HG03175 (cell line): ENCODE measurements at regions not wholly inside any gene's neighbourhood (a gene's known extent, or its start where the extent isn't known, plus 50 kb on each side); places are given as distances from the start of the nearest gene placed in this dataset.

Source experiments
- ATAC-seq: cut with Tn5 transposase; IDR thresholded peaks from one replicate; pipeline ENCODE4 v1.9.1; 2021; ENCODE audit warnings: mild to moderate bottlenecking, moderate library complexity; ENCODE audit not compliant: unreplicated experiment

GRCh38 chr1:47696737-47697441 is 259.0 kb downstream of the FOXD2 start:
- ATAC-seq = no peak

GRCh38 chr1:47697616-47698335 is 259.9 kb downstream of the FOXD2 start:
- ATAC-seq = no peak

- no peak for ATAC-seq
Measured at GRCh38 chr1:47699492-47700235, 261.8 kb downstream of the FOXD2 start.

- ATAC-seq = no peak
Measured at GRCh38 chr1:47701283-47701682, 263.4 kb downstream of the FOXD2 start.

- ATAC-seq = no peak
Measured at GRCh38 chr1:47701741-47702515, 264.1 kb downstream of the FOXD2 start.

- no peak for ATAC-seq
Measured at GRCh38 chr1:47703156-47703825, 265.4 kb downstream of the FOXD2 start.

GRCh38 chr1:47703981-47704596 is 266.2 kb downstream of the FOXD2 start:
- ATAC-seq = no peak

GRCh38 chr1:47705517-47706130 is 267.8 kb downstream of the FOXD2 start:
- no peak for ATAC-seq

GRCh38 chr1:47707503-47707902 is 269.7 kb downstream of the FOXD2 start:
- ATAC-seq = no peak

- no peak for ATAC-seq
Measured at GRCh38 chr1:47708019-47708535, 270.2 kb downstream of the FOXD2 start.

- ATAC-seq = no peak
Measured at GRCh38 chr1:47708658-47709018, 270.8 kb downstream of the FOXD2 start.

- ATAC-seq = no peak
Measured at GRCh38 chr1:47709019-47709871, 271.4 kb downstream of the FOXD2 start.

GRCh38 chr1:47709872-47710231 is 272.0 kb downstream of the FOXD2 start:
- no peak for ATAC-seq

- peak; percentile 75 for ATAC-seq
Measured at GRCh38 chr1:47710329-47711071, 272.7 kb downstream of the FOXD2 start.
